Effector memory CD4-positive, alpha-beta T cell (primary cell): ENCODE measurements at regions not wholly inside any gene's neighbourhood (a gene's known extent, or its start where the extent isn't known, plus 50 kb on each side); places are given as distances from the start of the nearest gene placed in this dataset.

Experiments used
- DNase-seq, 3 donors: peaks; one replicate each; pipeline ENCODE4 v3.0.0-alpha.2; 2020
- H3K27ac ChIP-seq: 2 replicates; pipeline ENCODE4 v1.7.0; 2013; ENCODE audit warnings: mild to moderate bottlenecking, low read length, moderate library complexity; ENCODE audit not compliant: insufficient read depth, poor library complexity, severe bottlenecking
- H3K27me3 ChIP-seq: replicated peaks from 2 replicates; pipeline ENCODE4 v1.7.0; 2013; ENCODE audit warnings: mild to moderate bottlenecking, low read length; ENCODE audit not compliant: insufficient read depth, control insufficient read depth, poor library complexity, severe bottlenecking
- H3K36me3 ChIP-seq: 2 replicates; pipeline ENCODE4 v1.7.0; 2013; ENCODE audit warnings: mild to moderate bottlenecking, low read length, moderate library complexity; ENCODE audit not compliant: control insufficient read depth, insufficient read depth
- H3K4me1 ChIP-seq: 2 replicates; pipeline ENCODE4 v1.7.0; 2013; ENCODE audit warnings: low read length, mild to moderate bottlenecking; ENCODE audit not compliant: control insufficient read depth, insufficient read depth, poor library complexity, severe bottlenecking
- H3K4me3 ChIP-seq: 2 replicates; pipeline ENCODE4 v1.7.0; 2013; ENCODE audit warnings: low read length, low read depth, mild to moderate bottlenecking; ENCODE audit not compliant: insufficient read depth, poor library complexity, severe bottlenecking
- H3K9me3 ChIP-seq: 2 replicates; pipeline ENCODE4 v1.7.0; 2013; ENCODE audit warnings: mild to moderate bottlenecking, low read length, moderate library complexity; ENCODE audit not compliant: control insufficient read depth

DNA sequence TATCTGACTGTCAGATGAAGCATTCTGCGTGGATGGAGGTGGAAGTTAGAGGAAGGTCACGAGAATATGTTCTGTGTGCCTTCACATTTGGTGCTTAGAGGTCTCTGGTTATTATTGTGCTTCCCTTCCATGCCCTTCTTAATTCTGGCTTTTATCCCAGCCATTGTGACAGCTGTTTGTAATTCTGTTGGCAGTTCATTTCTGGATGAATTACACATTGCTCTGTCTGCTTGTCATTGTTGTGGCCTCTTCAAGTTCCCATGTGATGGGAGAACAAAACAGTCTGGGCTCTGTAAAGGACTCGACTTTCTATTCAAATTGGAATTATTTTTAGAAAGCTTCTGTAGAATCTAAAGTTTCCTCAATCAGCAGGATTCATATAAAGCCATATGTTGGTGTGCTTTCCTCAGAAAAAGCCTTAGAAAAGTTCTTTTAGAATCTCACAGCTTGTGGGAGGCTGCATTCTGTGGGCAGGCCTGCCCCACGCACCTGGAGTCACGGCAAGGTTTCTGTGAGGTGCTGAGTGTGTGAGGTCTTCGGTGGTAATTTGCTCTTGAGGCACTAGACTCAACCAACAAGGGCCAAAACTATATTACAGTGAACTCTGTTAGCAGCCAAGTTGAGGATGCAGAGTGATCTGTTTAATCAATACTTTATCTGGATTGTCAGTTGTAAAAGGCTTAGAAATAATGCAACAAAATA is 397.4 kb upstream of the AZI2 start:
- no peak for DNase-seq
- Histone ChIP-seq H3K4me1 (no peaks in the 10 kb centered on the region), H3K27me3 (no peaks in the 10 kb centered on the region), H3K9me3 (no peaks in the 10 kb centered on the region), H3K27ac (no peak overlapping the region), H3K36me3 (no peaks in the 10 kb centered on the region), H3K4me3 (no peak overlapping the region)

DNA sequence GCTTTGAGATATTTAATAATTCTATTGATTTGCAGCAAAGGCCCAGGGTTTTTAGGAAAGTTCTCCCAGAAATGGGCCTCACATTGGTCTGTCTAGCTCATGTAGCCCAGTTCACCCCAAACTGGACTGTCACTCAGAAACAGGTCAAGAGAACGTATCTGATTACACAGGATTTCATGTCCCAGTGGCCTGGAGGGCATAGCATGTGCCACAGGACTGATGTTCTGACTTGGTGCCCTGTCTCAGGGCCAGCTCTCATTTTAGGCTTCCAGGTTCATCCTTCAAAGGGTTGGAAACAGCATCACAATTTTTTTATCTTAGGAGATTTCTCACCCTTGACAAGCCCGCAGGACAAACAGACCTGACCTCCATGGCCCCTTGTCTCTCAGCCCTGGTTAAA is 398.4 kb upstream of the AZI2 start:
- DNase-seq, result no peak
- H3K4me3 ChIP-seq, result no peak overlapping the region
- no peaks in the 10 kb centered on the region for H3K9me3 ChIP-seq
- H3K4me1 ChIP-seq, result no peaks in the 10 kb centered on the region
- no peaks in the 10 kb centered on the region for H3K27me3 ChIP-seq
- H3K36me3 ChIP-seq, result no peaks in the 10 kb centered on the region
- H3K27ac ChIP-seq, result no peak overlapping the region

DNA sequence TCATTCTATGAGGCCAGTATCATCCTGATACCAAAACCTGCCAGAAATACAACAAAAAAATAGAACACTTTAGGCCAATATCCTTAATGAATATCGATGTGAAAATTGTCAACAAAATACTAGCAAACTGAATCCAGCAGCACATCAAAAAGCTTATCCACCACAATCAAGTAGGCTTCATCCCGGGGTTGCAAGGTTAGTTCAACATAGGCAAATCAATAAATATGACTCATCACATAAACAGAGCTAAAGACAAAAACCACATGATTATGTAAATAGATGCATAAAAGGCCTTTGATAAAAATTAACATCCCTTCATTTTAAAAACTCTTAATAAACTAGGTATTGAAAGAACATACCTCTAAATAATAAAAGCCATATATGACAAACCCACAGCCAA is 403.2 kb upstream of the AZI2 start:
- no peaks in the 10 kb centered on the region for H3K36me3 ChIP-seq
- no peak overlapping the region for H3K4me3 ChIP-seq
- no peaks in the 10 kb centered on the region for H3K9me3 ChIP-seq
- no peaks in the 10 kb centered on the region for H3K4me1 ChIP-seq
- no peaks in the 10 kb centered on the region for H3K27me3 ChIP-seq
- no peak for DNase-seq
- H3K27ac ChIP-seq, result no peak overlapping the region

DNA sequence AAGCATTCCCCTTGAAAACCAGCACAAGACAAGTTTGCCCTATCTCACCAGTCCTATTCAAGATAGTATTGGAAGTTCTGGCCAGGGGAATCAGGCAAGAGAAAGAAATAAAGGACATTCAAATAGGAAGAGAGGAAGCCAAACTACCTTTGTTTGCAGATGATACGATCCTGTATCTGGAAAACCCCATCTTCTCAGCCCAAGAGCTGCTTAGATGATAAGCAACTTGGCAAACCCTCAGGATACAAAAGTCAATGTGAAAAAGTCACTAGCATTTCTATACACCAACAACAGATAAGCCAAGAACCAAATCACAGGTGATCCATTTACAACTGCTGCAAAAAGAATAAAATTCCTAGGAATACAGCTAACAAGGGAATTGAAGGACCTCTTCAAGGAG is 403.7 kb upstream of the AZI2 start:
- Histone ChIP-seq H3K9me3 (no peaks in the 10 kb centered on the region), H3K4me1 (no peaks in the 10 kb centered on the region), H3K4me3 (no peak overlapping the region), H3K27ac (no peak overlapping the region), H3K27me3 (no peaks in the 10 kb centered on the region), H3K36me3 (no peaks in the 10 kb centered on the region)
- no peak for DNase-seq

DNA sequence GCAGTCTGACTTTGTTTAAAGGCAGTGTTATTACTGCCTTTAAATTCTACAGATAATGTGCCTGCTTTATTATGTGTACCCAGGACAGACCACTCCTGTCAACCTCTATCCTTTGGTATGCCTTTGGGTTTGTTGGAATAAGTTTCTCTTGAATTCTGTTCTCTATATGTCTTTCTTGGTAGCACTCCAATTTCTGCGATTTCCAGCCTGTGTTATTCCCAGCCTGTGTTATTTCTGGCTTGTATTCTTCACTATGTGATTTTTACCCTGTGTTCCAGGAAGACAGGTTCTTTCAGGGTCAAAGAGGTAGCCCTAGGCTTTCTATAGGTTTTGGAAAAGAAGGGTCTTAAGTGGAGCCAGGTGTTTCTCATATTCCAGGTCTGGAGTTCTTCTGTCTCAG is 407.4 kb upstream of the AZI2 start:
- Histone ChIP-seq H3K27me3 (no peaks in the 10 kb centered on the region), H3K36me3 (no peaks in the 10 kb centered on the region), H3K4me1 (no peaks in the 10 kb centered on the region), H3K9me3 (no peaks in the 10 kb centered on the region), H3K27ac (no peak overlapping the region), H3K4me3 (no peak overlapping the region)
- DNase-seq, result no peak

DNA sequence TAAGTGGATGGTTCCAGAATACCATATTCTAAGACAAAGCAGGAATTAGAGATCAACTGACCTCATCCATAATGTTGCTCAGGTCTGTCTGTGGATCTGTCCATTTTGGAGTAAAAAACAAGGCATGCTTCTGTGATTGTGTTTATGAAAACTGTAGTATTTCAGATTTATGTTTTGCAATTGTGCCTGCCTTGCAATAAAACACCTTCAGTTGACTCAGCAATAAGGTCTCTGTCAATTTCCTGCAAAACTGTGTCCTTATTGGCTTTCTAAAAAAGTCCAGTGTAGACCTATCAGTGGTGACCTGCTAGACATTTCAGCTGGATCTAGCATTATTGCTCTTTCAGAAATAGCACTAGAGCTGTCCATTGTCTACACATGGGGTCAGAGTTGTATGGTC is 409.5 kb upstream of the AZI2 start:
- Histone ChIP-seq H3K27ac (no peak overlapping the region), H3K36me3 (no peaks in the 10 kb centered on the region), H3K9me3 (no peaks in the 10 kb centered on the region), H3K27me3 (no peaks in the 10 kb centered on the region), H3K4me3 (no peak overlapping the region), H3K4me1 (no peaks in the 10 kb centered on the region)
- no peak for DNase-seq

DNA sequence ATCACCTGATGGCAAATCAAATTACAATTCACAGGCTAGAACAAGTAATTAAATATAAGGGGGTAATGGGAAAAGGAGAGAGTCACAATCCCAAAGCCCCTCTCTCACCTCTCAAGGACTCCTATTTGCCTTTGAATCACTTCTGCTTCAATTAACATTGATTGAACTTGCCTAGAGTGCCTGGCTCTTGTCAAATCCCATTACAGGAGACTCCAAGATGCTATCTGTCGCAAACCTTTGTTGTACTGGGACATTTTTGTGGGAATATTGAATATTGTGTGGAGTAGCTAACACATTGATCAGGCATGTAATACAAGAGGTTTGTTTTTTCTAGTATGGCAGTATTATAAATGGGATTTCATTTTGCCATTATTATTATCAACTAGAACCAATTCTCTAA is 412.8 kb upstream of the AZI2 start:
- H3K27ac ChIP-seq, result no peak overlapping the region
- no peaks in the 10 kb centered on the region for H3K27me3 ChIP-seq
- no peaks in the 10 kb centered on the region for H3K36me3 ChIP-seq
- H3K4me3 ChIP-seq, result no peak overlapping the region
- no peaks in the 10 kb centered on the region for H3K9me3 ChIP-seq
- DNase-seq, result no peak
- no peaks in the 10 kb centered on the region for H3K4me1 ChIP-seq

DNA sequence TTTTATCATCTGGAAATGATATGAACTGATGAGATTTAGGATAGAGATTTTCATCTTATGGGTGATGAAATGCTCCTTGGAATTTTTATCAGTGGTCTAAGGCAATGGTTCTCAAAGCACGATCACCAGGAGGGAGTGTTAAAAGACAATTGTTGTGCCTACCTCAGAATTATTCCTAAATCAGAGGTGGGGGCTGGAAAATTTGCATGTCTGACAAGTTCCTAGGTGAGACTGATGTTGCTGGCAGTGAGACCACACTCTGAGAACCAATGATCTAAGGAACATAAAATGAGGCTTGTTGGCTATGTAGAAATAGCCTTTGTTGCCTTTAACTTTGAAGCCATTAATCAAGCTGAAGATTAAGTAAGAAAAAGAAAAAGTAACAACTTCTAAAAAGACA is 416.6 kb upstream of the AZI2 start:
- Histone ChIP-seq H3K36me3 (no peaks in the 10 kb centered on the region), H3K27ac (no peak overlapping the region), H3K27me3 (no peaks in the 10 kb centered on the region), H3K4me1 (no peaks in the 10 kb centered on the region), H3K4me3 (no peak overlapping the region), H3K9me3 (no peaks in the 10 kb centered on the region)
- DNase-seq, result no peak

DNA sequence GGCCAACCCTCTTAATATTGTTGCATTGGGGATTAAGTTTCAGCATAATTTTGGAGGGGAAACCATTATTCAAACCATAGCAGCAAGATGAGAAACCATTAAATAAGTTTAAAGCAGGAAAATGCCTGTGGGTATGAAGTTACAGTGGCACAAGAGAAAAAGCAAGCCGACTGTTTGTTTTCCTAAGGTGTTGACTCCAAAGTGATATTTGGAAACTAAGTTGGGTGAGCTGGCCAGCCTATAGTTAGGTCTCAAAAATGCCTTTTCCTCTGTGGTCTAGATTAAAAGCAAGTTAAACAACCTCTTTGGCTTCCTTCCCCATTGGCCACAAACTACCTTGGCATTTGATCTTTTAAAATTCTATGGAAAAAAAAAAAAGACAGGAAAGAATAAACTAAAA is 419.8 kb upstream of the AZI2 start:
- H3K27ac ChIP-seq, result no peak overlapping the region
- no peak for DNase-seq
- no peaks in the 10 kb centered on the region for H3K4me1 ChIP-seq
- H3K9me3 ChIP-seq, result no peaks in the 10 kb centered on the region
- no peaks in the 10 kb centered on the region for H3K27me3 ChIP-seq
- H3K4me3 ChIP-seq, result no peak overlapping the region
- H3K36me3 ChIP-seq, result no peaks in the 10 kb centered on the region

DNA sequence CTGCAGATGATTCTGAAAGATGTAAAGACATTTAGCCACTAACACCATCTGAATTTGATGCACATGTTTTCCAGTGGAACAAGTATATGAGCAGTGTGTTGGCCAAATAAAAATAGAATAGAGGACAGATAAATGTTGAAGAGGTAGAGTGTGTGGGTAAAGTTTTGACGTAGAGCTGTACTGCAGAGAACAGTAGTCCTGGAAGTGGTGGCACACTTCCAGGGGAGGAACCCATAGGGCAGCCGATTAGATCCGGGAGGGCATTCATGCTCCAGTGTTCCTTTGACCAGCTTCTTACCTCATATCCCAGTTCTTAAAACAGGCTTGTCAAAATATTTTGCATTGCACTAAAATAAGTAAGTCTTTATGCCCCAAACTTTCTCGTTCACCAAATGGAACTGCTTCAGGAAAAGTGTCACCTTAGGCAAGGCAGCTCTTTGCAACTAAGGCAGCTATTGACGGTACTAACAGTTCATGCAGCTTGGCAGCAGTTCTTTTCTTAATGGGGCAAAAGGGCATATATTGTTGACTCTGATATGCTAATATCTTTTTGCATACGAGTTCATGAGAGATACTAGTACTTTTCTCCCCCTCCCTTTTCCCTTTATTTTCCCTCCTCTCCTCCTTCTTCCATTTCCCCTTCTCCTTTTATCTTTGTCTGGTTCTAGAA is 429.3 kb upstream of the AZI2 start:
- Histone ChIP-seq H3K27ac (no peak overlapping the region), H3K4me3 (no peak overlapping the region), H3K9me3 (no peaks in the 10 kb centered on the region), H3K4me1 (no peaks in the 10 kb centered on the region), H3K27me3 (no peaks in the 10 kb centered on the region), H3K36me3 (no peaks in the 10 kb centered on the region)
- no peak for DNase-seq
